K562 (cell line): ENCODE measurements at regions not wholly inside any gene's neighbourhood (a gene's known extent, or its start where the extent isn't known, plus 50 kb on each side); places are given as distances from the start of the nearest gene placed in this dataset.

Experiments
- ATAC-seq: fragments of 200-7000 bp; cut with Tn5 transposase; 3 replicates; pipeline ENCODE4 v1.9.1; 2020; ENCODE audit warnings: moderate library complexity
- BruUV-seq: library from RNA; stranded (reverse); fragments of 400-500 nt; replicated peaks from 2 replicates; lab custom pipeline; 2021; lab: Mats Ljungman, UMichigan
- CTCF ChIA-PET: fragments of 300-600 bp; formaldehyde crosslinking; extraction: SDS; loops from one replicate; lab custom pipeline; 2021; ENCODE audit warnings: low intra/inter-chr PET ratio; lab: Yijun Ruan, JAX
- POLR2A ChIA-PET: fragments of 300-600, 350-650 bp; sonication (Branson Sonifier 250); formaldehyde crosslinking; extraction: SDS; loops from one replicate; lab custom pipeline; 2021; ENCODE audit warnings: antibody characterized with exemption, inconsistent platforms; lab: Yijun Ruan, JAX
- DNase-seq, 4 experiments: peaks; one replicate each; pipeline versions ENCODE4 v3.0.0 to v3.0.0-alpha.2; 2011 to 2018; ENCODE audit warnings: low spot score in 3 of 4, mixed read lengths in 3 of 4; ENCODE audit errors: extremely low read depth in 1 of 4
- FAIRE-seq: peaks from 2 replicates; lab custom pipeline; 2011; peaks lifted over from hg19 to GRCh38; lab: Jason Lieb, UNC
- H2AFZ ChIP-seq: 2 replicates; pipeline ENCODE4 v1.6.0; 2011; ENCODE audit warnings: low read depth, low read length, control low read depth, inconsistent platforms
- H3K27ac ChIP-seq: fragments of 200-600 bp; 3 replicates; pipeline ENCODE4 v1.8.0; 2011; ENCODE audit warnings: low read depth, mild to moderate bottlenecking, control low read depth, inconsistent platforms, low read length, moderate library complexity, mixed read lengths; ENCODE audit errors: extremely low read depth
- H3K27me3 ChIP-seq, 2 experiments: fragments of 300-600 bp in 1 of 2; 2 replicates in 1 of 2; 3 replicates in 1 of 2; pipeline versions ENCODE4 v1.6.0 to v1.8.0; 2011; ENCODE audit warnings: inconsistent platforms in 2 of 2, low read length in 2 of 2, mild to moderate bottlenecking in 1 of 2, mixed read lengths in 1 of 2, moderate library complexity in 1 of 2; ENCODE audit not compliant: control insufficient read depth in 2 of 2, insufficient read depth in 2 of 2
- H3K36me3 ChIP-seq: fragments of 300-600 bp; 3 replicates; pipeline ENCODE4 v1.8.0; 2011; ENCODE audit warnings: mild to moderate bottlenecking, low read length, inconsistent platforms; ENCODE audit not compliant: control insufficient read depth, insufficient read depth
- H3K4me1 ChIP-seq, 2 experiments: fragments of 200-600 bp in 1 of 2; replicated peaks in 1 of 2; 2 replicates in 1 of 2; 3 replicates in 1 of 2; pipeline versions ENCODE4 v1.5.1 to v1.8.0; 2011; ENCODE audit warnings: inconsistent platforms in 2 of 2, low read length in 2 of 2, mild to moderate bottlenecking in 1 of 2, mixed read lengths in 1 of 2, moderate library complexity in 1 of 2; ENCODE audit not compliant: control insufficient read depth in 2 of 2, insufficient read depth in 2 of 2
- H3K4me2 ChIP-seq: 2 replicates; pipeline ENCODE4 v1.6.1; 2011; ENCODE audit warnings: low read length, control low read depth, inconsistent platforms, mixed read lengths; ENCODE audit not compliant: insufficient read depth
- H3K4me3 ChIP-seq: fragments of 200-600 bp; sonication (generic), shearing (Covaris generic); 2 replicates; pipeline ENCODE4 v1.5.1; 2016; ENCODE audit warnings: control low read depth, inconsistent platforms
- H3K79me2 ChIP-seq: fragments of 200-600 bp; 3 replicates; pipeline ENCODE4 v1.8.0; 2011; ENCODE audit warnings: low read length, inconsistent platforms; ENCODE audit not compliant: control insufficient read depth, insufficient read depth
- H3K9ac ChIP-seq, 2 experiments: 2 replicates each; pipeline versions ENCODE4 v1.6.0 to v1.6.1; 2011; ENCODE audit warnings: low read depth in 2 of 2, low read length in 2 of 2, control low read depth in 1 of 2, inconsistent platforms in 1 of 2, mild to moderate bottlenecking in 1 of 2, mixed read lengths in 1 of 2; ENCODE audit not compliant: insufficient read depth in 1 of 2
- H3K9me1 ChIP-seq: one replicate; pipeline ENCODE4 v1.6.0; 2011; ENCODE audit warnings: inconsistent platforms, mild to moderate bottlenecking, low read length, moderate library complexity; ENCODE audit not compliant: control insufficient read depth, insufficient read depth
- H3K9me3 ChIP-seq: replicated peaks from 2 replicates; pipeline ENCODE4 v1.5.1; 2011; ENCODE audit warnings: low read depth, low read length, inconsistent platforms; ENCODE audit not compliant: control insufficient read depth, insufficient read depth
- H4K20me1 ChIP-seq: replicated peaks from 2 replicates; pipeline ENCODE4 v1.6.1; 2011; ENCODE audit warnings: low read length, inconsistent platforms, mixed read lengths; ENCODE audit not compliant: control insufficient read depth, insufficient read depth
- CEBPG ChIP-seq, 3 experiments: fragments of 200-800 bp in 1 of 3; sonication (Bioruptor generic) in 1 of 3; sonication (generic) in 1 of 3; formaldehyde crosslinking in 1 of 3; IDR thresholded peaks in 2 of 3; conservative IDR thresholded peaks in 1 of 3; 2 replicates each; pipeline versions ENCODE4 v1.6.1 to v1.8.0; 2016 to 2022; ENCODE audit warnings: missing compliant biosample characterization in 2 of 3, missing genetic modification characterization in 2 of 3, mild to moderate bottlenecking in 1 of 3, missing genetic modification reagents in 1 of 3
- ETV6 ChIP-seq, 3 experiments: fragments of 150-350 bp in 1 of 3; sonication (generic) in 1 of 3; formaldehyde crosslinking in 1 of 3; IDR thresholded peaks; 2 replicates each; pipeline versions ENCODE4 v1.6.1 to v1.8.0; 2014 to 2022; ENCODE audit warnings: borderline replicate concordance in 2 of 3, low read depth in 2 of 3, antibody characterized with exemption in 1 of 3, low read length in 1 of 3, mild to moderate bottlenecking in 1 of 3, missing genetic modification reagents in 1 of 3
- FOSL1 ChIP-seq: fragments of 200-800 bp; sonication (Bioruptor generic); conservative IDR thresholded peaks from 2 replicates; pipeline ENCODE4 v1.6.1; 2016; ENCODE audit warnings: missing genetic modification characterization, missing compliant biosample characterization
- HNRNPLL ChIP-seq: fragments of 200-400 bp; formaldehyde crosslinking; IDR thresholded peaks from 2 replicates; pipeline ENCODE4 v1.6.1; 2017; ENCODE audit warnings: low read length, low read depth, mild to moderate bottlenecking; ENCODE audit not compliant: poor library complexity, severe bottlenecking
- KLF6 ChIP-seq: fragments of 250-450 bp; sonication (Bioruptor Pico); IDR thresholded peaks from 2 replicates; pipeline ENCODE4 v1.4.0; 2020; ENCODE audit warnings: mild to moderate bottlenecking, moderate library complexity, borderline replicate concordance
- ZBTB11 ChIP-seq, 3 experiments: fragments of 200-800 bp in 1 of 3; fragments of 250-450 bp in 1 of 3; fragments of 450-650 bp in 1 of 3; sonication (Bioruptor Pico) in 1 of 3; sonication (Bioruptor generic) in 1 of 3; formaldehyde crosslinking in 1 of 3; IDR thresholded peaks; 2 replicates each; pipeline versions ENCODE4 v1.6.1 to v1.8.0; 2016 to 2022; ENCODE audit warnings: mild to moderate bottlenecking in 2 of 3, missing genetic modification characterization in 2 of 3, missing compliant biosample characterization in 1 of 3, moderate library complexity in 1 of 3
- ZBTB9 ChIP-seq: fragments of 450-650 bp; formaldehyde crosslinking; IDR thresholded peaks from 2 replicates; pipeline ENCODE4 v1.4.0; 2020; ENCODE audit warnings: mild to moderate bottlenecking, moderate library complexity
- ZNF512 ChIP-seq: IDR thresholded peaks from 2 replicates; pipeline ENCODE4 v1.6.1; 2016; ENCODE audit warnings: missing genetic modification characterization, missing compliant biosample characterization
- ZNF77 ChIP-seq: fragments of 250-450 bp; sonication (Bioruptor Pico); IDR thresholded peaks from 2 replicates; pipeline ENCODE4 v1.5.0; 2020
- WGBS: fragments of 100-300 bp; shearing (Covaris generic); methylation state at CpG from one replicate; pipeline ENCODE4 v1.1.6; 2016; ENCODE audit warnings: low coverage, mixed read lengths; ENCODE audit not compliant: insufficient coverage; ENCODE audit errors: missing lambda C conversion rate; 5-methylcytosine and 5-hydroxymethylcytosine counted together
- in situ Hi-C: fragments of 300-500 bp; cut with MboI; formaldehyde crosslinking; loops from 4 replicates; pipeline ENCODE4 v1.15.0; 2018; ENCODE audit warnings: inconsistent platforms, mixed read lengths
- intact Hi-C: fragments of 100-400 bp; cut with micrococcal nuclease; formaldehyde crosslinking; loops from 2 replicates; pipeline ENCODE4 v1.14.2; 2022

DNA sequence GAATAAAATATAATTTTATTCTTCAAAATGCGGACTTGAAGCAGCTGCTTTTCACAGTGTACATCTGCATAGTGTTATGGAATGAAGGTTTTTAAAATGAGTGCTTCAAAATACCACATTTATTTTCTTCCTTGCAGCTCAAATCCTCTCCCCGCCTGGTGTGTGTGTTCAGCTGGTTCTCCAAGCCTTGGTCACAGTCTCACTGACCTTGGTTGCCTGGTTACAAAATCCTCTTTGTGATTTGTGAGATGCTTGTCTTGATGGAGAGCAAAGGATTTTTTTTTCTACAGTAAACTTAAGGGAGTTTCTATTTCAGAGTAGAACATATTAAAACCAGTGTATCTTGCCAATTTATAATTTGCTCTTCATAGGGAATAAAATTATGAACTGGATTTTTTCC, 139.2 kb downstream of the PCDH18 start:
- ATAC-seq (no peak), FAIRE-seq (no peak), DNase-seq (no peak)
- Histone ChIP-seq H2AFZ (no peak overlapping the region), H3K36me3 (no peaks in the 10 kb centered on the region), H3K4me3 (no peak overlapping the region), H3K27me3 (no peaks in the 10 kb centered on the region), H3K27ac (no peak overlapping the region), H3K4me1 (no peaks in the 10 kb centered on the region), H3K79me2 (no peaks in the 10 kb centered on the region), H3K9me3 (peaks cover 3% of the 10 kb centered on the region; the same call in 1 of the 2 replicates), H3K9me1 (no peaks in the 10 kb centered on the region)
- in situ Hi-C loops = no loop called here
- WGBS = 0% methylated on average over 2 of the region's 2 CpGs
- no TSS peak for BruUV-seq
- no peak for TF ChIP-seq ETV6 (IDR thresholded peaks at IDR 0.05; ENCODE audit: borderline replicate concordance in 1 of 2, low read depth in 2 of 2, low read length in 1 of 2)
- no peak for TF ChIP-seq ETV6 (CRISPR knock-in tag; IDR thresholded peaks at IDR 0.05; ENCODE audit: borderline replicate concordance)
- TF ChIP-seq KLF6 = no peak
- no peak for TF ChIP-seq ZNF77 (CRISPR knock-in tag)
- no peak for TF ChIP-seq HNRNPLL
- no peak for TF ChIP-seq ZBTB11 (CRISPR knock-in tag; IDR thresholded peaks at IDR 0.05)
- TF ChIP-seq ZNF512 (tag) = no peak
- no peak for TF ChIP-seq ZBTB9 (CRISPR knock-in tag)
- no peak for TF ChIP-seq CEBPG (CRISPR knock-in tag; IDR thresholded peaks at IDR 0.05)
- no peak for TF ChIP-seq CEBPG (tag; conservative IDR thresholded peaks at IDR 0.05 in 1 of 2, IDR thresholded peaks at IDR 0.05 in 1 of 2)
- TF ChIP-seq FOSL1 (tag) = no peak
- TF ChIP-seq, all 486 proteins: peak for 0
- ChIA-PET CTCF (no interaction called here), POLR2A (no interaction called here)
- no peaks in the 10 kb centered on the region for H4K20me1 ChIP-seq
- no peak overlapping the region for H3K4me2 ChIP-seq
- intact Hi-C loops = no loop called here
- no peak overlapping the region for H3K9ac ChIP-seq
